HFF-Myc (cell line): ENCODE measurements at regions not wholly inside any gene's neighbourhood (a gene's known extent, or its start where the extent isn't known, plus 50 kb on each side); places are given as distances from the start of the nearest gene placed in this dataset.
"Not testable (repeated sequence)": the region's sequence is repeated elsewhere in the genome, so short reads cannot be mapped to it uniquely, and the experiment has no call there.

Source experiments
- DNase-seq: peaks from one replicate; pipeline ENCODE4 v3.0.0-alpha.2; 2011; ENCODE audit warnings: low read depth; ENCODE audit errors: extremely low read depth
- H3K4me3 ChIP-seq: replicated peaks from 2 replicates; pipeline ENCODE4 v1.5.1; 2011; ENCODE audit warnings: low read depth, mild to moderate bottlenecking, control low read depth, low read length
- CTCF ChIP-seq: IDR thresholded peaks from 2 replicates; pipeline ENCODE4 v1.5.1; 2012; ENCODE audit warnings: mild to moderate bottlenecking, low read depth, low read length, control low read depth; ENCODE audit errors: missing control alignments

GRCh38 chr12:107184359-107184930 is 91.1 kb upstream of the CRY1 start:
- no peak for DNase-seq
- no peak for TF ChIP-seq CTCF

GRCh38 chr12:107196681-107197080 is 103.3 kb upstream of the CRY1 start:
- TF ChIP-seq CTCF: no peak
- H3K4me3 ChIP-seq: no peak overlapping the region
- DNase-seq: no peak

More at GRCh38 chr12:107184359-107184930, 91.1 kb upstream of the CRY1 start:
- H3K4me3 ChIP-seq: no peak overlapping the region

GRCh38 chr12:107200394-107200793 is 107.0 kb upstream of the CRY1 start:
- TF ChIP-seq CTCF: no peak
- DNase-seq: no peak
- H3K4me3 ChIP-seq: no peak overlapping the region

GRCh38 chr12:107207931-107208525 is 114.7 kb upstream of the CRY1 start:
- no peak for TF ChIP-seq CTCF
- H3K4me3 ChIP-seq: no peak overlapping the region
- DNase-seq: no peak

GRCh38 chr12:107209700-107210099 is 116.4 kb upstream of the CRY1 start:
- not testable (repeated sequence) for H3K4me3 ChIP-seq, DNase-seq

- H3K4me3 ChIP-seq, DNase-seq: not testable (repeated sequence)
Observed at GRCh38 chr12:107214373-107214773, 121.0 kb upstream of the CRY1 start.

GRCh38 chr12:107216411-107216810 is 123.1 kb upstream of the CRY1 start:
- H3K4me3 ChIP-seq, DNase-seq: not testable (repeated sequence)

GRCh38 chr12:107219301-107219700 is 126.0 kb upstream of the CRY1 start:
- no peak for DNase-seq
- H3K4me3 ChIP-seq: no peak overlapping the region
- no peak for TF ChIP-seq CTCF
